GM23338 (cell line): ENCODE measurements at regions not wholly inside any gene's neighbourhood (a gene's known extent, or its start where the extent isn't known, plus 50 kb on each side); places are given as distances from the start of the nearest gene placed in this dataset.

Source experiments
- ATAC-seq: fragments of 200-7000 bp; cut with Tn5 transposase; 3 replicates; pipeline ENCODE4 v1.9.1; 2020
- DNase-seq: peaks from one replicate; pipeline ENCODE4 v3.0.0-alpha.2; 2015; ENCODE audit warnings: low spot score
- H2AFZ ChIP-seq: fragments of 200-600 bp; sonication (generic); 2 replicates; pipeline ENCODE4 v1.8.0; 2016; ENCODE audit warnings: antibody characterized with exemption, mild to moderate bottlenecking, moderate library complexity
- H3F3A ChIP-seq: fragments of 200-600 bp; sonication (generic); replicated peaks from 2 replicates; pipeline ENCODE4 v1.8.0; 2017; ENCODE audit warnings: antibody characterized with exemption, mixed run types, low read depth
- H3K27ac ChIP-seq: fragments of 200-600 bp; sonication (generic); 2 replicates; pipeline ENCODE4 v1.6.1; 2016; ENCODE audit warnings: low read depth
- H3K27me3 ChIP-seq: fragments of 200-600 bp; sonication (generic); 2 replicates; pipeline ENCODE4 v1.8.0; 2016; ENCODE audit warnings: mild to moderate bottlenecking, mixed run types, moderate library complexity; ENCODE audit not compliant: insufficient read depth
- H3K36me3 ChIP-seq: fragments of 200-600 bp; sonication (generic); 2 replicates; pipeline ENCODE4 v1.8.0; 2016; ENCODE audit warnings: mild to moderate bottlenecking; ENCODE audit not compliant: insufficient read depth
- H3K4me1 ChIP-seq: fragments of 200-600 bp; sonication (generic); 2 replicates; pipeline ENCODE4 v1.8.0; 2016; ENCODE audit warnings: mild to moderate bottlenecking, moderate library complexity; ENCODE audit not compliant: insufficient read depth
- H3K4me2 ChIP-seq: fragments of 200-600 bp; sonication (generic); 2 replicates; pipeline ENCODE4 v1.7.1; 2017; ENCODE audit warnings: mixed run types
- H3K4me3 ChIP-seq: fragments of 200-600 bp; sonication (generic); 2 replicates; pipeline ENCODE4 v1.6.1; 2016; ENCODE audit warnings: mixed run types
- H3K79me2 ChIP-seq: fragments of 200-600 bp; sonication (generic); replicated peaks from 2 replicates; pipeline ENCODE4 v1.8.0; 2017; ENCODE audit warnings: mild to moderate bottlenecking; ENCODE audit not compliant: insufficient read depth
- H3K9me2 ChIP-seq: fragments of 200-600 bp; sonication (generic); 2 replicates; pipeline ENCODE4 v1.8.0; 2017; ENCODE audit not compliant: insufficient read depth
- H4K20me1 ChIP-seq: fragments of 200-600 bp; sonication (generic); replicated peaks from 2 replicates; pipeline ENCODE4 v1.8.0; 2017; ENCODE audit warnings: mild to moderate bottlenecking; ENCODE audit not compliant: insufficient read depth
- H3K27ac Mint-ChIP-seq: 2 replicates; pipeline ENCODE4 v1.8.0; 2020; ENCODE audit warnings: inconsistent platforms, mild to moderate bottlenecking, moderate library complexity, mixed read lengths
- H3K27me3 Mint-ChIP-seq: 3 replicates; pipeline ENCODE4 v1.8.0; 2022; ENCODE audit warnings: low read depth, mild to moderate bottlenecking, moderate library complexity, mixed read lengths, inconsistent platforms; ENCODE audit not compliant: insufficient read depth, poor library complexity
- H3K36me3 Mint-ChIP-seq: 3 replicates; pipeline ENCODE4 v1.8.0; 2021; ENCODE audit warnings: low read depth, mild to moderate bottlenecking, inconsistent platforms, moderate library complexity, mixed read lengths
- H3K4me1 Mint-ChIP-seq: 3 replicates; pipeline ENCODE4 v1.8.0; 2020; ENCODE audit warnings: mild to moderate bottlenecking, inconsistent platforms, mixed read lengths
- H3K4me3 Mint-ChIP-seq: 3 replicates; pipeline ENCODE4 v1.8.0; 2021; ENCODE audit warnings: moderate library complexity, mild to moderate bottlenecking, inconsistent platforms, mixed read lengths
- H3K9me3 Mint-ChIP-seq: 3 replicates; pipeline ENCODE4 v1.8.0; 2020; ENCODE audit warnings: moderate library complexity, mild to moderate bottlenecking, inconsistent platforms, mixed read lengths
- CREB1 ChIP-seq: fragments of 250-450 bp; sonication (Bioruptor Pico); IDR thresholded peaks from 2 replicates; pipeline ENCODE4 v1.5.0; 2020; ENCODE audit warnings: low read depth, mild to moderate bottlenecking, moderate library complexity
- ETS1 ChIP-seq: IDR thresholded peaks from 2 replicates; pipeline ENCODE4 v1.6.1; 2016; ENCODE audit warnings: antibody characterized with exemption
- EZH2 ChIP-seq: fragments of 200-600 bp; sonication (generic); IDR thresholded peaks from one replicate; pipeline ENCODE4 v1.8.0; 2017; ENCODE audit warnings: antibody characterized with exemption, mild to moderate bottlenecking, low read depth; ENCODE audit not compliant: unreplicated experiment
- EZH2phosphoT487 ChIP-seq: fragments of 200-600 bp; sonication (generic); IDR thresholded peaks from one replicate; pipeline ENCODE4 v1.8.1; 2018; ENCODE audit warnings: antibody characterized with exemption; ENCODE audit not compliant: unreplicated experiment
- JUNB ChIP-seq: IDR thresholded peaks from one replicate; pipeline ENCODE4 v1.6.1; 2016; ENCODE audit warnings: antibody characterized with exemption; ENCODE audit not compliant: unreplicated experiment
- NANOG ChIP-seq: IDR thresholded peaks from 2 replicates; pipeline ENCODE4 v1.6.1; 2016; ENCODE audit warnings: antibody characterized with exemption, borderline replicate concordance
- POLR2AphosphoS5 ChIP-seq: IDR thresholded peaks from 2 replicates; pipeline ENCODE4 v1.6.1; 2016; ENCODE audit warnings: antibody characterized with exemption, low read depth
- ZNF114 ChIP-seq: fragments of 250-450 bp; sonication (Bioruptor Pico); IDR thresholded peaks from 2 replicates; pipeline ENCODE4 v1.5.0; 2020; ENCODE audit warnings: mild to moderate bottlenecking, moderate library complexity
- ZNF331 ChIP-seq: fragments of 250-450 bp; sonication (Bioruptor Pico); IDR thresholded peaks from 2 replicates; pipeline ENCODE4 v1.5.0; 2020; ENCODE audit warnings: low read depth, mild to moderate bottlenecking, moderate library complexity
- ZNF462 ChIP-seq: fragments of 250-450 bp; sonication (Bioruptor Pico); IDR thresholded peaks from 2 replicates; pipeline ENCODE4 v1.5.0; 2020; ENCODE audit warnings: mild to moderate bottlenecking, moderate library complexity
- TF ChIP-seq, protein P1 (sequence below): IDR thresholded peaks from one replicate; pipeline ENCODE4 v1.6.1; 2018; ENCODE audit warnings: antibody characterized with exemption; ENCODE audit not compliant: unreplicated experiment

DNA sequence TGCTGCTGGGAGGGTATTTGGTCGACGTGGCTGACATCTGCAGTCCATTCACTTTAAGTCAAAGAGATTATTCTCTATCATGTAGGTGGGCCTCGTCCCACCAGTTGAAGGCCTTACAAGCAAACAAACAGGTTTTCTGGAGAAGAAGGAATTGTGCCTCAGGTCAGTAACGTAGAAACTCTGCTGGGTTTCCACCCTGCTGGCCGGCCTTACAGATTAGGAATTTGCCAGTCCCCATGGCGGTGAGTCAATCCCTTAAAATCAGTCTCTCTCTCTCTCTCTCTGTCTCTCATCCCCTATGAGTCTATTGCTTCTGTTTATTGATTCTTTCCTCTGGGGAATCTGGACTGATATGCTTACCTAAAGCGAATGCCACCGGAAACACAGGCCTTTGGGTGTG lies 75.4 kb upstream of the FGF3 start (continued):
- TF ChIP-seq NANOG (no peak), EZH2 (no peak), ZNF114 (no peak), JUNB (no peak)
- TF ChIP-seq, protein P1, sequence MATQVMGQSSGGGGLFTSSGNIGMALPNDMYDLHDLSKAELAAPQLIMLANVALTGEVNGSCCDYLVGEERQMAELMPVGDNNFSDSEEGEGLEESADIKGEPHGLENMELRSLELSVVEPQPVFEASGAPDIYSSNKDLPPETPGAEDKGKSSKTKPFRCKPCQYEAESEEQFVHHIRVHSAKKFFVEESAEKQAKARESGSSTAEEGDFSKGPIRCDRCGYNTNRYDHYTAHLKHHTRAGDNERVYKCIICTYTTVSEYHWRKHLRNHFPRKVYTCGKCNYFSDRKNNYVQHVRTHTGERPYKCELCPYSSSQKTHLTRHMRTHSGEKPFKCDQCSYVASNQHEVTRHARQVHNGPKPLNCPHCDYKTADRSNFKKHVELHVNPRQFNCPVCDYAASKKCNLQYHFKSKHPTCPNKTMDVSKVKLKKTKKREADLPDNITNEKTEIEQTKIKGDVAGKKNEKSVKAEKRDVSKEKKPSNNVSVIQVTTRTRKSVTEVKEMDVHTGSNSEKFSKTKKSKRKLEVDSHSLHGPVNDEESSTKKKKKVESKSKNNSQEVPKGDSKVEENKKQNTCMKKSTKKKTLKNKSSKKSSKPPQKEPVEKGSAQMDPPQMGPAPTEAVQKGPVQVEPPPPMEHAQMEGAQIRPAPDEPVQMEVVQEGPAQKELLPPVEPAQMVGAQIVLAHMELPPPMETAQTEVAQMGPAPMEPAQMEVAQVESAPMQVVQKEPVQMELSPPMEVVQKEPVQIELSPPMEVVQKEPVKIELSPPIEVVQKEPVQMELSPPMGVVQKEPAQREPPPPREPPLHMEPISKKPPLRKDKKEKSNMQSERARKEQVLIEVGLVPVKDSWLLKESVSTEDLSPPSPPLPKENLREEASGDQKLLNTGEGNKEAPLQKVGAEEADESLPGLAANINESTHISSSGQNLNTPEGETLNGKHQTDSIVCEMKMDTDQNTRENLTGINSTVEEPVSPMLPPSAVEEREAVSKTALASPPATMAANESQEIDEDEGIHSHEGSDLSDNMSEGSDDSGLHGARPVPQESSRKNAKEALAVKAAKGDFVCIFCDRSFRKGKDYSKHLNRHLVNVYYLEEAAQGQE, result no peak

DNA sequence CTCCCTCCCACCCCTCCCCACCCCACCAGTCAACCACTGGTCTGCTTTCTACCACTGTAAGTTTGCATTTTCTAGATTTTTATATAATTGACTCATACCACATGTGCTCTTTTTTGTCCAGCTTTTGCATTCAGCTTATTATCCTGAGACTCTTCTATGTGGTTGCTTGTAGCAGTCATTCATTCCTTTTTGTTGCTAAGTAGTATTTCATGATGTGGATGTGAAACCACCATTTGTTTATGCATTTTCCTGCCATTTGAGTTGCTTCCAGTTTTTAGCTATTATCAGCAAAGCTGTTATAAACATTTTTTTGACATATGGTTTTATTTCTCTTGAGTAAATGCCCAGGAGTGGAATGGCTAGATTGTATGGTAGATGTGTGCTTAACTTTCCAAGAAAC lies 77.0 kb upstream of the FGF3 start:
- peaks cover 8% of the 10 kb centered on the region for H3K27me3 Mint-ChIP-seq
- H3K4me2 ChIP-seq, result no peak overlapping the region
- no peaks in the 10 kb centered on the region; the same call in 2 of the 3 replicates for H3K36me3 Mint-ChIP-seq
- no peaks in the 10 kb centered on the region for H3K27me3 ChIP-seq
- TF ChIP-seq EZH2phosphoT487, result no peak
- no peaks in the 10 kb centered on the region for H3K36me3 ChIP-seq
- no peaks in the 10 kb centered on the region; the same call in 1 of the 2 replicates for H3K4me1 ChIP-seq
- no peaks in the 10 kb centered on the region for H3K9me2 ChIP-seq
- H3K4me1 Mint-ChIP-seq, result peaks cover 22% of the 10 kb centered on the region
- H3K27ac ChIP-seq, result no peak overlapping the region
- peaks cover 8% of the 10 kb centered on the region for H3K9me3 Mint-ChIP-seq
- no peaks in the 10 kb centered on the region for H3F3A ChIP-seq
- no peaks in the 10 kb centered on the region for H3K79me2 ChIP-seq
- ATAC-seq (no peak), DNase-seq (no peak)
- H4K20me1 ChIP-seq, result no peaks in the 10 kb centered on the region
- no peak overlapping the region for H3K4me3 Mint-ChIP-seq
- no peak overlapping the region for H3K27ac Mint-ChIP-seq
- no peak overlapping the region for H2AFZ ChIP-seq
- no peak overlapping the region for H3K4me3 ChIP-seq

GRCh38 chr11:69898123-69898522 lies 78.9 kb upstream of the FGF3 start:
- Histone ChIP-seq H2AFZ (no peak overlapping the region), H3K4me1 (no peaks in the 10 kb centered on the region; the same call in 1 of the 2 replicates), H3K4me3 (no peak overlapping the region), H3K79me2 (no peaks in the 10 kb centered on the region), H4K20me1 (no peaks in the 10 kb centered on the region), H3K9me2 (no peaks in the 10 kb centered on the region), H3K27me3 (no peaks in the 10 kb centered on the region), H3F3A (no peaks in the 10 kb centered on the region), H3K27ac (no peak overlapping the region), H3K4me2 (no peak overlapping the region), H3K36me3 (no peaks in the 10 kb centered on the region)
- no peak for ATAC-seq
- Mint-ChIP-seq H3K36me3 (no peaks in the 10 kb centered on the region; the same call in 2 of the 3 replicates), H3K9me3 (peaks cover 8% of the 10 kb centered on the region), H3K4me1 (peaks cover 11% of the 10 kb centered on the region; the same call in 2 of the 3 replicates), H3K4me3 (no peak overlapping the region), H3K27me3 (no peaks in the 10 kb centered on the region), H3K27ac (no peak overlapping the region)
- TF ChIP-seq ETS1 (no peak), ZNF462 (CRISPR knock-in tag) (no peak), ZNF331 (CRISPR knock-in tag) (no peak), POLR2AphosphoS5 (no peak), EZH2 (no peak), CREB1 (CRISPR knock-in tag) (no peak), EZH2phosphoT487 (no peak)
- DNase-seq, result no peak
